ENCODE measurements at regions not wholly inside any gene's neighbourhood (a gene's known extent, or its start where the extent isn't known, plus 50 kb on each side); places are given as distances from the start of the nearest gene placed in this dataset.

GRCh38 chr15:47561102-47561501 lies 156.2 kb upstream of the SEMA6D start:
- DNase-seq (ENCODE audit: low spot score), result no peak
- Histone ChIP-seq H3K36me3 (ENCODE audit: control insufficient read depth in 4 of 4, insufficient read depth in 3 of 4, low read depth in 1 of 4, low read length in 3 of 4) (no peaks in the 10 kb centered on the region), H3K4me1 (ENCODE audit: control insufficient read depth in 4 of 4, insufficient read depth in 4 of 4, low read length in 3 of 4) (no peaks in the 10 kb centered on the region), H3K27ac (ENCODE audit: low read depth in 1 of 2, low read length in 2 of 2) (no peak overlapping the region), H3K9ac (ENCODE audit: low read depth in 1 of 2, low read length in 2 of 2) (no peak overlapping the region), H3K27me3 (ENCODE audit: control insufficient read depth in 4 of 4, insufficient read depth in 4 of 4, low read length in 3 of 4) (no peaks in the 10 kb centered on the region), H3K4me3 (ENCODE audit: low read depth in 1 of 3, low read length in 3 of 3) (no peak overlapping the region), H3K9me3 (ENCODE audit: control insufficient read depth in 4 of 4, low read length in 3 of 4) (peaks cover 0 to 6% (median 2%) of the 10 kb centered on the region in 4 donors)
- WGBS, result 57% methylated on average over 1 of the region's 1 CpG
- no peak for TF ChIP-seq RAD21 (IDR thresholded peaks at IDR 0.05)
- no peak for TF ChIP-seq EGR1 (IDR thresholded peaks at IDR 0.05; ENCODE audit: low read depth in 2 of 2)
- no peak for TF ChIP-seq JUND (IDR thresholded peaks at IDR 0.05)

GRCh38 chr15:47565949-47566348 lies 151.4 kb upstream of the SEMA6D start:
- no peak for TF ChIP-seq HNF4A (conservative IDR thresholded peaks at IDR 0.05)
- TF ChIP-seq REST (IDR thresholded peaks at IDR 0.05), result no peak
- no peak for TF ChIP-seq FOXA1 (IDR thresholded peaks at IDR 0.05)
- no peak for TF ChIP-seq ZBTB33 (IDR thresholded peaks at IDR 0.05)
- no peak for TF ChIP-seq GABPA (IDR thresholded peaks at IDR 0.05 in 1 of 2, conservative IDR thresholded peaks at IDR 0.05 in 1 of 2)
- TF ChIP-seq TAF1 (conservative IDR thresholded peaks at IDR 0.05), result no peak
- TF ChIP-seq EGR1 (IDR thresholded peaks at IDR 0.05; ENCODE audit: low read depth in 2 of 2), result no peak
- TF ChIP-seq JUND (IDR thresholded peaks at IDR 0.05), result no peak
- TF ChIP-seq HNF4G (IDR thresholded peaks at IDR 0.05), result no peak
- TF ChIP-seq ATF3 (IDR thresholded peaks at IDR 0.05), result no peak
- no peak for TF ChIP-seq SP1 (IDR thresholded peaks at IDR 0.05)
- no peak for TF ChIP-seq MAX (IDR thresholded peaks at IDR 0.05)
- no peak for TF ChIP-seq FOXA2 (IDR thresholded peaks at IDR 0.05)
- TF ChIP-seq RAD21 (IDR thresholded peaks at IDR 0.05), result no peak
- TF ChIP-seq YY1 (IDR thresholded peaks at IDR 0.05), result no peak
- no peak for TF ChIP-seq NR2F2 (IDR thresholded peaks at IDR 0.05)
- no peak for TF ChIP-seq RXRA (IDR thresholded peaks at IDR 0.05)
- no peak for TF ChIP-seq CTCF (IDR thresholded peaks at IDR 0.05; ENCODE audit: low read depth, low read length, missing input control)
- H3K4me3 ChIP-seq (ENCODE audit: low read depth in 1 of 3, low read length in 3 of 3), result no peak overlapping the region
- DNase-seq (ENCODE audit: low spot score), result no peak
- no peak overlapping the region for H3K9ac ChIP-seq (ENCODE audit: low read depth in 1 of 2, low read length in 2 of 2)
- no peaks in the 10 kb centered on the region for H3K27me3 ChIP-seq (ENCODE audit: control insufficient read depth in 4 of 4, insufficient read depth in 4 of 4, low read length in 3 of 4)
- no peaks in the 10 kb centered on the region for H3K4me1 ChIP-seq (ENCODE audit: control insufficient read depth in 4 of 4, insufficient read depth in 4 of 4, low read length in 3 of 4)
- 73% methylated on average over 3 of the region's 3 CpGs for WGBS
- no peaks in the 10 kb centered on the region for H3K36me3 ChIP-seq (ENCODE audit: control insufficient read depth in 4 of 4, insufficient read depth in 3 of 4, low read depth in 1 of 4, low read length in 3 of 4)
- no peak overlapping the region for H3K27ac ChIP-seq (ENCODE audit: low read depth in 1 of 2, low read length in 2 of 2)
- H3K9me3 ChIP-seq (ENCODE audit: control insufficient read depth in 4 of 4, low read length in 3 of 4), result no peaks in the 10 kb centered on the region
